HG03066 (cell line): ENCODE measurements at regions not wholly inside any gene's neighbourhood (a gene's known extent, or its start where the extent isn't known, plus 50 kb on each side); places are given as distances from the start of the nearest gene placed in this dataset.

Experiments used
- ATAC-seq: cut with Tn5 transposase; IDR thresholded peaks from one replicate; pipeline ENCODE4 v1.9.1; 2021; ENCODE audit warnings: low read depth; ENCODE audit not compliant: unreplicated experiment

GRCh38 chr6:170050591-170051041 lies 240.3 kb downstream of the DLL1 start:
- no peak for ATAC-seq

- ATAC-seq, result no peak
Observed at GRCh38 chr6:170049641-170050561, 241.0 kb downstream of the DLL1 start.

- ATAC-seq, result no peak
Observed at GRCh38 chr6:170048615-170049256, 242.1 kb downstream of the DLL1 start.

GRCh38 chr6:170047823-170048222 lies 243.1 kb downstream of the DLL1 start:
- ATAC-seq, result no peak

- ATAC-seq, result no peak
Observed at GRCh38 chr6:170046791-170047626, 243.9 kb downstream of the DLL1 start.

- ATAC-seq, result no peak
Observed at GRCh38 chr6:170045981-170046667, 244.8 kb downstream of the DLL1 start.

GRCh38 chr6:170045563-170045960 lies 245.3 kb downstream of the DLL1 start:
- no peak for ATAC-seq

GRCh38 chr6:170044836-170045562 lies 245.9 kb downstream of the DLL1 start:
- no peak for ATAC-seq

- no peak for ATAC-seq
Observed at GRCh38 chr6:170043881-170044790, 246.7 kb downstream of the DLL1 start.

- no peak for ATAC-seq
Observed at GRCh38 chr6:170043150-170043819, 247.6 kb downstream of the DLL1 start.

- no peak for ATAC-seq
Observed at GRCh38 chr6:170042596-170043118, 248.2 kb downstream of the DLL1 start.

GRCh38 chr6:170042123-170042522 lies 248.8 kb downstream of the DLL1 start:
- ATAC-seq, result no peak

- no peak for ATAC-seq
Observed at GRCh38 chr6:170041526-170041925, 249.4 kb downstream of the DLL1 start.

- ATAC-seq, result no peak
Observed at GRCh38 chr6:170040906-170041305, 250.0 kb downstream of the DLL1 start.

- ATAC-seq, result no peak
Observed at GRCh38 chr6:170040115-170040500, 250.8 kb downstream of the DLL1 start.

- ATAC-seq, result no peak
Observed at GRCh38 chr6:170039156-170040114, 251.4 kb downstream of the DLL1 start.

- no peak for ATAC-seq
Observed at GRCh38 chr6:170038708-170039107, 252.2 kb downstream of the DLL1 start.
